LoVo (cell line): ENCODE measurements at regions not wholly inside any gene's neighbourhood (a gene's known extent, or its start where the extent isn't known, plus 50 kb on each side); places are given as distances from the start of the nearest gene placed in this dataset.
"Not testable (repeated sequence)": the region's sequence is repeated elsewhere in the genome, so short reads cannot be mapped to it uniquely, and the experiment has no call there.

Source experiments
- DNase-seq: peaks from one replicate; pipeline ENCODE4 v3.0.0-alpha.2; 2016; ENCODE audit warnings: low spot score

GRCh38 chr16:75837681-75838080, 111.4 kb upstream of the CPHXL start:
- DNase-seq, result no peak

- DNase-seq, result no peak
Measured at GRCh38 chr16:75841517-75841916, 115.2 kb upstream of the CPHXL start.

GRCh38 chr16:75847172-75847571, 120.9 kb upstream of the CPHXL start:
- no peak for DNase-seq

GRCh38 chr16:75854152-75854551, 127.9 kb upstream of the CPHXL start:
- DNase-seq, result no peak

GRCh38 chr16:75860326-75861053, 134.2 kb upstream of the CPHXL start:
- no peak for DNase-seq

DNA sequence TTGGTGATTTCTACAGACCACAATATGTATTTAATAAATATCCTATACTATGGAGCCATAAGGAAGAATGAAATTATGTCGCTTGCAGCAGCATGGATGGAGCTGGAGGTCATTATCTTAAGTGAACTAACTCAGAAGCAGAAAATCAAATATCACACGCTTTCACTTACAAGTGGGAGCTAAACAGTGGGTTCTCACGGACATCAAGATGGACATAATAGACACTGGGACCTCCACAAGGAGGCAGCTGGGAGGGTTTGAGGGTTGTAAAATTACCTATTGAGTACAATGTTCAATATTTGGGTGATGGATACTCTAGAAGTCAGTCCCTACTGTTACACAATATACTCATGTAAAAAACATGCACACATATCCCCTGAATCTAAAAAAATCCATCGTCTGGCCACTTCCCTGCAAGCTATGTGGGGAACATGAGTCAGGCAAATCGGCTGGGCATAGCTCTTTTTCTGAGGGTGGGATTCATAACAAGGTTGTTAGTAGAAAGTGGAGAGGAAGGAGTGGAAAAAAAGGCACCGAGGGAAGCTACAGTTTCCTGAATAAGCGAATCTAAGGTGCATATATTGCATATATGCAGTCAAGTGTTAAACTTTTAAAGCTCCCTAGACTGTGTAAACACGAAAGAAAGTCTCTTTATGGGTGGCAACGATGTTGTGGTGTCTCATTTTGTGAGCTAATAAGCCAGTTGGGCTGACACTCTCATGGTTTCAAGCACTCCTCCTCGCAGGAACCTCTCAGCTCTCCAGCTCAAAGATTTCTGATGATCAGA, 135.2 kb upstream of the CPHXL start:
- no peak for DNase-seq

- no peak for DNase-seq
Measured at GRCh38 chr16:75862098-75862386, 135.8 kb upstream of the CPHXL start.

GRCh38 chr16:75864243-75864642, 138.0 kb upstream of the CPHXL start:
- DNase-seq, result no peak

DNA sequence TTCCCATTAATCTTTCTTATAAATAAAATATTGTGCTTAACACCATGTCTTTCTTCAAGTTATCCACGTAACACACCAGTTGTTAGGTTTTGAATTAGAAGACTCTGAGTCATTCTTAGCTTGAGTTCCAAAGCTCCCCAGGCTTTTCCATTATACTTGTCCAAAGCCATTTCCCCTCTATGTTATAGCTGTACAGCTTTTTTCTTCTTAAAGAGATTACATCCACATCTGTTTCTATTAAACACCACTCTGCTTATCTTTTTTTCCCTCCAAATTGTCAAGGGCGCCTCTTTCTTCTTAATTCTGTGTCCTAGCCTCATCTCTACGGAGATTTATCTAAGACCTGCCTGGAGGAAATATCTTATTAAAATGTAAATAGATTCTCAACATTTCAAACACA, 139.4 kb upstream of the CPHXL start:
- DNase-seq, result no peak

GRCh38 chr16:75868636-75869632, 142.6 kb upstream of the CPHXL start:
- DNase-seq, result no peak

GRCh38 chr16:75881280-75881679, 155.0 kb upstream of the CPHXL start:
- not testable (repeated sequence) for DNase-seq

- no peak for DNase-seq
Measured at GRCh38 chr16:75899163-75899562, 172.9 kb upstream of the CPHXL start.

DNA sequence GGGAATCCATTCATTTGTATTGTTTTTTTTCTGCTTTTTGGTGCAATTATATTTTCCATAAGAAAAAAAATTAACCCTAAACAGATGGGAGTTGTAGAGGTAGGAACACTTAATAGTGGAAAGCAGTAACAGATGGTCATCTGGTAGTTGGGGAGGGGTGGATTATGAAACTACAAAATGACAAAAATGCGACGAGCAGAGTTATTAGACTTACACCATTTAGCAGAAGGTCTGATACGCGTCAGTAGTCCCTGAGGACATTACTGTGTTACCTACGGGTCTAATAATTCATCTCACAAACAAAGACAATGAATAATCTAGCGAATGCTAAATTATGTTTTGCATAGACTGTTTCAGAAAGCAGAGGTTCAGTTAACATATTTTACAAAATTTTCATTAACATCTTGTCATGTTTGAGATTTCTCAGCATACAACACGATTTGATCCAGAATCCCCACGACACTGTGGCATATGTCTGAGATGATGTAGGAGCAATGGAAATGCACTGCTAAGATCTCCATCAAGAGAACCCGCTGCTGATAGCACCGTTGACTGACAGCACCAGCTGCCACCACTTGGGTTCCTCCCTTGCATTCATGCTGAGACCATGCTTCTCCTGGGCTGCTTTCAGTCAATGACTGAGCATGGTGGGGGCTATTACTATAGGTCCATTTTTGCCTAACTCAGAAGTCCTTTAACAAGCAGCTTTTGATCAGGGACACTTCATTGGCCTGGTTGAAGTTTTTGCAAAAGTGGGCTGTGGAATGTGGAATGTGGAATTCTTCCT, 182.2 kb upstream of the CPHXL start:
- no peak for DNase-seq

DNA sequence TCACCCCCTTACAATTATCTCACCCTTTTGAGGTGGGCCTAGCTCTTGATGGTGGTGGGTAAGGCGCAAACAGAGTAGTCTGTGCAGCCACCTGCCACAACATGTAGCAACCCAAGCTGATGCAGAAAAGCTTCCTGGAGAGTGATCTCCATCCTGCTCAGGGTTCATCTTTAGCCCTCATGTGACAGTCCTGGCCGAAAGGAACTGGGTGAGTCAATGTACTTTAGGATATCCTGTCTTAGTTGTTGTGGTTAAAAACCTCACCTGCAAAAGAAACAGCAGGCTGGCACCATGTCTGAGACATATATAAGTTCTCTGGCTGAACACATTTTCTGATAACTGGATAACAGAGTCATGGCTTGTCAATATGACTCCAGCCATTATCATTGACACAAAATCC, 183.5 kb upstream of the CPHXL start:
- DNase-seq, result no peak

- no peak for DNase-seq
Measured at GRCh38 chr16:75911896-75912295, 185.6 kb upstream of the CPHXL start.

DNA sequence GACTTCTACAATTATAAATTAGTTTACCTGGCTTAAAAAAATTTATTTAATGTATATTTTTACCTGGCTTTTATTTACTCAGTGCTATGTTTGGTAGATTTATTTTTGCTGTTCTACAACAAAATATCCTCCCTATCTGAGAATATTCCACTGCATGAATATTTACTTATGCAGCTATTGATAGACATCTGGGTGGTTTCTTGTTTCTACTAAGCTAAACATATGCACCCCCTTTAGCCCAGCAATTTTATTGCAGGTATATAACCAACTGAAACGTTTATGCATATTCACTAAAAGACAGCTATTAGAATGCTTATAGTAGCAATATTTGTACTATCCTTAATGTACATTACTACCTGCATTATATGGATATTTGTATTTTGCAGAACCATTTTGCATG, 187.7 kb upstream of the CPHXL start:
- DNase-seq, result no peak

GRCh38 chr16:75916451-75916850, 190.2 kb upstream of the CPHXL start:
- no peak for DNase-seq

GRCh38 chr16:75918109-75918508, 191.8 kb upstream of the CPHXL start:
- no peak for DNase-seq

DNA sequence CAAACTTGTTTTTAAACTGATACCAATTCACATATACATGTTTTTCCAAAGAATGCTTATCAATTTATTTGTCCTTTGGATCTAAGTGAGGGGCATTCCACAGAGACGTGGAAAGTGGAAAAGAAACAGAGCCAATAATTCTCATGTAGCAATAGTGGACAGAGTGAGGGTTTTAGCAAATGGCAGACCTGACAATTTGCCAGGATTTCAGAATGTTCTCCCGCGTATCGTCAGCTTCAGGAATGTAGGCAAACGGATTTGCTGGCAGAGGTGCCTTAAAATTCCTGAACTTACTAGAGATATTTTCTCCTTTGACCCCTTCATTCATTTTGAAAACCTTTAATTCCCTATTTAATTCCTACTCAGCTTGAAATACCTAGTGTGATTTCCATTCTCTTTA, 193.4 kb upstream of the CPHXL start:
- DNase-seq, result no peak

GRCh38 chr16:75921281-75921680, 195.0 kb upstream of the CPHXL start:
- DNase-seq, result no peak

- no peak for DNase-seq
Measured at GRCh38 chr16:75922250-75922649, 196.0 kb upstream of the CPHXL start.

DNA sequence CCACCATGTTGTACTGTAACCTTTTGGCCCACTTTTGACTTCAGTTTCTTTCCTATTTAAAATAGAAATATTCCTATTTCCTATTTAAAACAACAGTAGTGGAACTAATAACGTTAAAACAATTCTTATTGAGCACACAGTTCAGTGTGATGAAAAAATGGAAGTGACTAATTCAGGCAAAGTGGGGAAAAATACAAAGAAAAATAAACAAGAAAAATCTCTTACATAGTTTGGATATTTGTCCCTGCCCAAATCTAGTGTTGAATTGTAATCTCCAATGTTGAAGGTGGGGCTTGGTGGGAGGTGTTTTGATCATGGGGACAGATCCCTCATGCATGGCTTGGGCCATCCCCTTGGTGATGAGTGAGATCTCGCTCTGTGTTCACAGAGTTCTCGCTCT, 198.1 kb upstream of the CPHXL start:
- DNase-seq, result no peak
